HG03442 (cell line): ENCODE measurements at regions not wholly inside any gene's neighbourhood (a gene's known extent, or its start where the extent isn't known, plus 50 kb on each side); places are given as distances from the start of the nearest gene placed in this dataset.
"Not testable (repeated sequence)": the region's sequence is repeated elsewhere in the genome, so short reads cannot be mapped to it uniquely, and the experiment has no call there.

ENCODE experiments used
- ATAC-seq: cut with Tn5 transposase; IDR thresholded peaks from one replicate; pipeline ENCODE4 v1.9.1; 2021; ENCODE audit warnings: mild to moderate bottlenecking, moderate library complexity; ENCODE audit not compliant: unreplicated experiment

GRCh38 chr4:134906404-134907023 lies 704.9 kb upstream of the PABPC4L start:
- ATAC-seq = no peak

- ATAC-seq = no peak
Measured at GRCh38 chr4:134905061-134905460, 703.5 kb upstream of the PABPC4L start.

GRCh38 chr4:134888156-134888555 lies 686.6 kb upstream of the PABPC4L start:
- no peak for ATAC-seq

- ATAC-seq = no peak
Measured at GRCh38 chr4:134885436-134885835, 683.8 kb upstream of the PABPC4L start.

- no peak for ATAC-seq
Measured at GRCh38 chr4:134883831-134884449, 682.4 kb upstream of the PABPC4L start.

- ATAC-seq = no peak
Measured at GRCh38 chr4:134879019-134879418, 677.4 kb upstream of the PABPC4L start.

- ATAC-seq = no peak
Measured at GRCh38 chr4:134867027-134867426, 665.4 kb upstream of the PABPC4L start.

- no peak for ATAC-seq
Measured at GRCh38 chr4:134865675-134866074, 664.1 kb upstream of the PABPC4L start.

- ATAC-seq = no peak
Measured at GRCh38 chr4:134862116-134862515, 660.5 kb upstream of the PABPC4L start.

- no peak for ATAC-seq
Measured at GRCh38 chr4:134848681-134849080, 647.1 kb upstream of the PABPC4L start.

- not testable (repeated sequence) for ATAC-seq
Measured at GRCh38 chr4:134830741-134831140, 629.2 kb upstream of the PABPC4L start.

- no peak for ATAC-seq
Measured at GRCh38 chr4:134812611-134813010, 611.0 kb upstream of the PABPC4L start.

- ATAC-seq = no peak
Measured at GRCh38 chr4:134807231-134807745, 605.7 kb upstream of the PABPC4L start.

GRCh38 chr4:134798573-134798972 lies 597.0 kb upstream of the PABPC4L start:
- ATAC-seq = no peak

- ATAC-seq = no peak
Measured at GRCh38 chr4:134787315-134787714, 585.7 kb upstream of the PABPC4L start.

- no peak for ATAC-seq
Measured at GRCh38 chr4:134780244-134780643, 578.7 kb upstream of the PABPC4L start.

GRCh38 chr4:134777606-134778005 lies 576.0 kb upstream of the PABPC4L start:
- ATAC-seq = no peak

- no peak for ATAC-seq
Measured at GRCh38 chr4:134773497-134774000, 572.0 kb upstream of the PABPC4L start.

GRCh38 chr4:134762053-134762452 lies 560.5 kb upstream of the PABPC4L start:
- no peak for ATAC-seq

GRCh38 chr4:134756421-134756820 lies 554.8 kb upstream of the PABPC4L start:
- no peak for ATAC-seq

- no peak for ATAC-seq
Measured at GRCh38 chr4:134754301-134755019, 552.9 kb upstream of the PABPC4L start.

- no peak for ATAC-seq
Measured at GRCh38 chr4:134753390-134753789, 551.8 kb upstream of the PABPC4L start.
